Neural cell (in vitro differentiated cells): ENCODE measurements at regions not wholly inside any gene's neighbourhood (a gene's known extent, or its start where the extent isn't known, plus 50 kb on each side); places are given as distances from the start of the nearest gene placed in this dataset.

Experiments used
- H2AFZ ChIP-seq: fragments of 200-600, 300-800 bp; sonication (generic), shearing (Covaris generic); 2 replicates; pipeline ENCODE4 v1.6.0; 2014; ENCODE audit warnings: low read depth, mild to moderate bottlenecking, antibody characterized with exemption, low read length, moderate library complexity
- H3F3A ChIP-seq: fragments of 200-600 bp; shearing (Covaris generic); 2 replicates; pipeline ENCODE4 v1.6.1; 2016; ENCODE audit warnings: mild to moderate bottlenecking, moderate library complexity, mixed read lengths, antibody characterized with exemption, low read length; ENCODE audit not compliant: insufficient read depth, poor library complexity, severe bottlenecking
- H3K27ac ChIP-seq: fragments of 200-600, 300-800 bp; sonication (generic), shearing (Covaris generic); 2 replicates; pipeline ENCODE4 v1.5.1; 2014; ENCODE audit warnings: mild to moderate bottlenecking, low read length, moderate library complexity
- H3K27me3 ChIP-seq: fragments of 300-800, 200-600 bp; sonication (generic), shearing (Covaris generic); 2 replicates; pipeline ENCODE4 v1.6.0; 2014; ENCODE audit warnings: mild to moderate bottlenecking, low read depth, low read length, moderate library complexity; ENCODE audit not compliant: insufficient read depth
- H3K36me3 ChIP-seq: fragments of 300-800, 200-600 bp; sonication (generic), shearing (Covaris generic); 2 replicates; pipeline ENCODE4 v1.5.1; 2014; ENCODE audit warnings: mild to moderate bottlenecking, antibody characterized with exemption, low read length, moderate library complexity; ENCODE audit not compliant: insufficient read depth
- H3K4me2 ChIP-seq: fragments of 300-800, 200-600 bp; sonication (generic), shearing (Covaris generic); 2 replicates; pipeline ENCODE4 v1.6.0; 2014; ENCODE audit warnings: mild to moderate bottlenecking, low read length
- H3K4me3 ChIP-seq: fragments of 300-800, 200-600 bp; sonication (generic), shearing (Covaris generic); 2 replicates; pipeline ENCODE4 v1.5.1; 2014; ENCODE audit warnings: mild to moderate bottlenecking, low read length, moderate library complexity
- H3K79me2 ChIP-seq: fragments of 200-600 bp; shearing (Covaris generic); replicated peaks from 2 replicates; pipeline ENCODE4 v1.6.0; 2014; ENCODE audit warnings: mild to moderate bottlenecking, low read length, moderate library complexity; ENCODE audit not compliant: insufficient read depth
- H3K9ac ChIP-seq: fragments of 300-800, 200-600 bp; sonication (generic), shearing (Covaris generic); 2 replicates; pipeline ENCODE4 v1.6.1; 2016; ENCODE audit warnings: mild to moderate bottlenecking, low read length, mixed read lengths
- H3K9me2 ChIP-seq: fragments of 200-600 bp; shearing (Covaris generic); 2 replicates; pipeline ENCODE4 v1.6.1; 2016; ENCODE audit warnings: mild to moderate bottlenecking, low read length, mixed read lengths; ENCODE audit not compliant: insufficient read depth
- H3K9me3 ChIP-seq: fragments of 200-600, 300-800 bp; sonication (generic), shearing (Covaris generic); 2 replicates; pipeline ENCODE4 v1.6.1; 2016; ENCODE audit warnings: mild to moderate bottlenecking, mixed run types, low read length, moderate library complexity, mixed read lengths
- H4K20me1 ChIP-seq: fragments of 200-600 bp; shearing (Covaris generic); 2 replicates; pipeline ENCODE4 v1.6.1; 2016; ENCODE audit warnings: mild to moderate bottlenecking, mixed run types; ENCODE audit not compliant: insufficient read depth
- EP300 ChIP-seq: fragments of 450-650 bp; conservative IDR thresholded peaks from 2 replicates; pipeline ENCODE4 v1.6.1; 2014; ENCODE audit warnings: antibody characterized with exemption, mild to moderate bottlenecking, moderate library complexity; ENCODE audit not compliant: poor library complexity, severe bottlenecking
- EZH2 ChIP-seq: fragments of 200-600, 300-800 bp; shearing (Covaris generic), sonication (generic); IDR thresholded peaks from 2 replicates; pipeline ENCODE4 v1.6.1; 2014; ENCODE audit warnings: antibody characterized with exemption, low read length, borderline replicate concordance, mild to moderate bottlenecking; ENCODE audit not compliant: insufficient read depth, poor library complexity, severe bottlenecking
- MXI1 ChIP-seq: fragments of 450-650 bp; conservative IDR thresholded peaks from 2 replicates; pipeline ENCODE4 v1.6.1; 2014; ENCODE audit warnings: antibody characterized with exemption, mild to moderate bottlenecking; ENCODE audit not compliant: poor library complexity, severe bottlenecking
- POLR2AphosphoS5 ChIP-seq: IDR thresholded peaks from 2 replicates; pipeline ENCODE4 v1.6.1; 2012
- RAD21 ChIP-seq: fragments of 450-650 bp; conservative IDR thresholded peaks from 2 replicates; pipeline ENCODE4 v1.6.1; 2014; ENCODE audit warnings: antibody characterized with exemption, mild to moderate bottlenecking, moderate library complexity
- SMC3 ChIP-seq: fragments of 450-650 bp; conservative IDR thresholded peaks from 2 replicates; pipeline ENCODE4 v1.6.1; 2014; ENCODE audit warnings: antibody characterized with exemption, mild to moderate bottlenecking, moderate library complexity; ENCODE audit not compliant: poor library complexity
- TAF1 ChIP-seq: IDR thresholded peaks from 2 replicates; pipeline ENCODE4 v1.6.1; 2012; ENCODE audit warnings: low read depth
- TF ChIP-seq, protein P1 (sequence below): fragments of 450-650 bp; IDR thresholded peaks from 2 replicates; pipeline ENCODE4 v1.5.1; 2014; ENCODE audit warnings: antibody characterized with exemption, mild to moderate bottlenecking, moderate library complexity; ENCODE audit not compliant: poor library complexity, severe bottlenecking
- TF ChIP-seq, protein P2 (sequence below): IDR thresholded peaks from 2 replicates; pipeline ENCODE4 v1.6.1; 2012; ENCODE audit warnings: borderline replicate concordance

DNA sequence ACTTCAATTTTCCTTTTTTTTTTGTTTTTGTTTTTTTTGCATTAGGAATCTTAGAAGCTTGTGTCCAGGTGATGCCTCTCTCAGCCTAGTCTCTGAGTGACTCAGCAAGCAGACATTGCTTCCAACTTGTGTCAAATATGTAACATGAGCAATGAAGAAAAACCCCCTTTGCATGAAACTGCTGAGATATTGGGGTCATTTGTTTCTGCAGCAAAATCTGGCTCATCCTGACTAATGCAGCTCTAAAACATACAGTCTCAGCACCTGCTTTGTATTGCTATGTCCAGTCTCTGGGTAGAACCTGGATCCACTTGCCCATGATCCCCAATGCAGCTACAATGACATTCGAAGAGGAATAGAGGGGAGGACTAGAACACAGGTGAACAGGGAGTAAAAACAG lies 55.7 kb upstream of the LRFN2 start:
- H3K4me3 ChIP-seq = no peak overlapping the region
- no peaks in the 10 kb centered on the region for H3K27me3 ChIP-seq
- H2AFZ ChIP-seq = no peak overlapping the region
- H3K9me2 ChIP-seq = no peaks in the 10 kb centered on the region
- TF ChIP-seq TAF1 = no peak
- H3K4me2 ChIP-seq = no peak overlapping the region
- no peak overlapping the region for H3K27ac ChIP-seq
- H3K79me2 ChIP-seq = no peaks in the 10 kb centered on the region
- no peaks in the 10 kb centered on the region for H4K20me1 ChIP-seq
- H3F3A ChIP-seq = no peaks in the 10 kb centered on the region
- H3K36me3 ChIP-seq = no peaks in the 10 kb centered on the region
- no peak overlapping the region for H3K9ac ChIP-seq
- H3K9me3 ChIP-seq = no peaks in the 10 kb centered on the region

DNA sequence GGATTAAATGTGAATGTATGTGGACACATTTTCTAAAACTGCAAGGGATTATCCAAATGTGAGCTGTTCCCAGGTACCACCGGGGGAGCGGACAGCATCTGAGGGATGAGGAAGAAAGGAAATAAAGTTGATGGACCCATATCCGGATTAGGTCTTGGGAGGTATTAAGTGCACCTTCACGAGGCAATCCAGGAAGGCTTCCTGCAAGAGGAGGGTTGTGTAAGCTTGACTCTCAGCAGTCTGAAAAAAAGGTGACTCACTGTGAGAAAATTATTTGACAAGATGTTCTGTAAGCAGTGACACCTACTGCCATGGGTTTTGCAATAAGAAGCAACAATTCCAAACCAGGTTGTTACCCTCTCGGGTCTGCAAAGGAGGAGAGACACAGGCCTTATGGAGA lies 55.0 kb upstream of the LRFN2 start:
- Histone ChIP-seq H3K4me3 (no peak overlapping the region), H3K36me3 (no peaks in the 10 kb centered on the region), H3K27ac (no peak overlapping the region), H3K9me3 (no peaks in the 10 kb centered on the region), H3K4me2 (no peak overlapping the region), H2AFZ (no peak overlapping the region), H3K27me3 (no peaks in the 10 kb centered on the region), H3F3A (no peaks in the 10 kb centered on the region), H4K20me1 (no peaks in the 10 kb centered on the region), H3K9me2 (no peaks in the 10 kb centered on the region), H3K9ac (no peak overlapping the region), H3K79me2 (no peaks in the 10 kb centered on the region)
- no peak for TF ChIP-seq RAD21
- TF ChIP-seq TAF1 = no peak
- no peak for TF ChIP-seq POLR2AphosphoS5
- TF ChIP-seq SMC3 = no peak
- TF ChIP-seq, protein P1, sequence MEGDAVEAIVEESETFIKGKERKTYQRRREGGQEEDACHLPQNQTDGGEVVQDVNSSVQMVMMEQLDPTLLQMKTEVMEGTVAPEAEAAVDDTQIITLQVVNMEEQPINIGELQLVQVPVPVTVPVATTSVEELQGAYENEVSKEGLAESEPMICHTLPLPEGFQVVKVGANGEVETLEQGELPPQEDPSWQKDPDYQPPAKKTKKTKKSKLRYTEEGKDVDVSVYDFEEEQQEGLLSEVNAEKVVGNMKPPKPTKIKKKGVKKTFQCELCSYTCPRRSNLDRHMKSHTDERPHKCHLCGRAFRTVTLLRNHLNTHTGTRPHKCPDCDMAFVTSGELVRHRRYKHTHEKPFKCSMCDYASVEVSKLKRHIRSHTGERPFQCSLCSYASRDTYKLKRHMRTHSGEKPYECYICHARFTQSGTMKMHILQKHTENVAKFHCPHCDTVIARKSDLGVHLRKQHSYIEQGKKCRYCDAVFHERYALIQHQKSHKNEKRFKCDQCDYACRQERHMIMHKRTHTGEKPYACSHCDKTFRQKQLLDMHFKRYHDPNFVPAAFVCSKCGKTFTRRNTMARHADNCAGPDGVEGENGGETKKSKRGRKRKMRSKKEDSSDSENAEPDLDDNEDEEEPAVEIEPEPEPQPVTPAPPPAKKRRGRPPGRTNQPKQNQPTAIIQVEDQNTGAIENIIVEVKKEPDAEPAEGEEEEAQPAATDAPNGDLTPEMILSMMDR = no peak
- TF ChIP-seq MXI1 = no peak
- no peak for TF ChIP-seq EP300
- no peak for TF ChIP-seq EZH2
- TF ChIP-seq, protein P2, sequence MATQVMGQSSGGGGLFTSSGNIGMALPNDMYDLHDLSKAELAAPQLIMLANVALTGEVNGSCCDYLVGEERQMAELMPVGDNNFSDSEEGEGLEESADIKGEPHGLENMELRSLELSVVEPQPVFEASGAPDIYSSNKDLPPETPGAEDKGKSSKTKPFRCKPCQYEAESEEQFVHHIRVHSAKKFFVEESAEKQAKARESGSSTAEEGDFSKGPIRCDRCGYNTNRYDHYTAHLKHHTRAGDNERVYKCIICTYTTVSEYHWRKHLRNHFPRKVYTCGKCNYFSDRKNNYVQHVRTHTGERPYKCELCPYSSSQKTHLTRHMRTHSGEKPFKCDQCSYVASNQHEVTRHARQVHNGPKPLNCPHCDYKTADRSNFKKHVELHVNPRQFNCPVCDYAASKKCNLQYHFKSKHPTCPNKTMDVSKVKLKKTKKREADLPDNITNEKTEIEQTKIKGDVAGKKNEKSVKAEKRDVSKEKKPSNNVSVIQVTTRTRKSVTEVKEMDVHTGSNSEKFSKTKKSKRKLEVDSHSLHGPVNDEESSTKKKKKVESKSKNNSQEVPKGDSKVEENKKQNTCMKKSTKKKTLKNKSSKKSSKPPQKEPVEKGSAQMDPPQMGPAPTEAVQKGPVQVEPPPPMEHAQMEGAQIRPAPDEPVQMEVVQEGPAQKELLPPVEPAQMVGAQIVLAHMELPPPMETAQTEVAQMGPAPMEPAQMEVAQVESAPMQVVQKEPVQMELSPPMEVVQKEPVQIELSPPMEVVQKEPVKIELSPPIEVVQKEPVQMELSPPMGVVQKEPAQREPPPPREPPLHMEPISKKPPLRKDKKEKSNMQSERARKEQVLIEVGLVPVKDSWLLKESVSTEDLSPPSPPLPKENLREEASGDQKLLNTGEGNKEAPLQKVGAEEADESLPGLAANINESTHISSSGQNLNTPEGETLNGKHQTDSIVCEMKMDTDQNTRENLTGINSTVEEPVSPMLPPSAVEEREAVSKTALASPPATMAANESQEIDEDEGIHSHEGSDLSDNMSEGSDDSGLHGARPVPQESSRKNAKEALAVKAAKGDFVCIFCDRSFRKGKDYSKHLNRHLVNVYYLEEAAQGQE = no peak

DNA sequence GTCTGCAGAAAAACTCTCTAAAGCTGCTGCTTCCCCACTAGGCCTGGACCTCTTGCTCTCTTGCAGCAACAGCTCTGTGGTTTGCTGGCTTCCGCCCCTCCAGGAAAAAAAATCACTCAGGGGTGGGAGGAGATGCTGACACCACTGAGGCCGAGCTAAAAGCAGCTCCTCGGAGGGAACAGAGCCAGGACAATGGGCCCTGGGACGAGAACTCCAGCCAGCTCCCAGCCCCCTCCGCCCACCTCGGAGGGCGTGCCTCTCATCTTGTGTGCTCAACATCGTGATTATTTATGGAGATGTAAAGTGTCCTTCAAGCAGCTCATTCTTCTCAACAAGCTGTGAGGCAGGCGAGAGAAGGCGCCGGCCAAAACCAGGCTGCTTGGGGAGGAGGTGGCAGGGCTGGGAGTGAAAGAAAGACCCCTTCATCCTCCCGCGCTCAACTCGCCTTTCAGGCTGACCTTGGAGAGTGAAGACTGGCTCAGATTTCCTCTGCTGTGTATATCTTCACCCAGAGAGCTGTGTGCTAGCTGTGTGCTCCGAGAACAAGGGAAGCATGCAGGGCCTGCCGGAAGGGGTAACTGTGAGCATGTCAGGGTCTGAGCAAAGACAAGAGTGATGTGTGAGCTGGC lies 53.5 kb upstream of the LRFN2 start:
- Histone ChIP-seq H4K20me1 (no peaks in the 10 kb centered on the region), H3F3A (no peaks in the 10 kb centered on the region), H3K79me2 (no peaks in the 10 kb centered on the region), H3K4me2 (no peak overlapping the region), H3K27me3 (no peaks in the 10 kb centered on the region), H3K27ac (peak overlapping the region; percentile 30), H3K9ac (no peak overlapping the region), H2AFZ (no peak overlapping the region), H3K4me3 (no peak overlapping the region), H3K9me3 (no peaks in the 10 kb centered on the region), H3K36me3 (no peaks in the 10 kb centered on the region), H3K9me2 (no peaks in the 10 kb centered on the region)
- TF ChIP-seq, protein P1 = no peak
- TF ChIP-seq RAD21 = no peak
- no peak for TF ChIP-seq POLR2AphosphoS5
